Suprapubic skin (tissue), 4 donors: ENCODE measurements at regions not wholly inside any gene's neighbourhood (a gene's known extent, or its start where the extent isn't known, plus 50 kb on each side); places are given as distances from the start of the nearest gene placed in this dataset.

Experiments used
- DNase-seq, 2 donors: peaks; one replicate each; pipeline ENCODE4 v3.0.0-alpha.2; 2019; ENCODE audit warnings: low spot score in 2 of 2
- H3K27ac ChIP-seq: fragments of 200-600 bp; sonication (generic); one replicate; pipeline ENCODE4 v1.5.1; 2019
- H3K27me3 ChIP-seq: fragments of 200-600 bp; sonication (generic); one replicate; pipeline ENCODE4 v1.5.1; 2019
- H3K36me3 ChIP-seq: fragments of 200-600 bp; sonication (generic); one replicate; pipeline ENCODE4 v1.5.1; 2019
- H3K4me1 ChIP-seq: fragments of 200-600 bp; sonication (generic); one replicate; pipeline ENCODE4 v1.5.1; 2019
- H3K4me3 ChIP-seq: fragments of 200-600 bp; sonication (generic); one replicate; pipeline ENCODE4 v1.5.1; 2019; ENCODE audit warnings: mild to moderate bottlenecking
- H3K9me3 ChIP-seq: fragments of 200-600 bp; sonication (generic); one replicate; pipeline ENCODE4 v1.5.1; 2019
- CTCF ChIP-seq, 2 donors: fragments of 200-600 bp in 1 of 2; fragments of 450-650 bp in 1 of 2; sonication (generic) in 1 of 2; IDR thresholded peaks; one replicate each; pipeline ENCODE4 v1.5.1; 2016 to 2019; ENCODE audit warnings: antibody characterized with exemption in 2 of 2, mild to moderate bottlenecking in 1 of 2, moderate library complexity in 1 of 2
- EP300 ChIP-seq: sonication (generic); formaldehyde crosslinking; IDR thresholded peaks from one replicate; pipeline ENCODE4 v1.6.1; 2017; ENCODE audit warnings: antibody characterized with exemption
- POLR2A ChIP-seq, 2 donors: fragments of 450-650 bp; IDR thresholded peaks; one replicate each; pipeline ENCODE4 v1.6.1; 2017; ENCODE audit warnings: antibody characterized with exemption in 2 of 2, mild to moderate bottlenecking in 2 of 2, moderate library complexity in 2 of 2
- POLR2AphosphoS5 ChIP-seq, 3 donors: sonication (generic); formaldehyde crosslinking; IDR thresholded peaks; one replicate each; pipeline ENCODE4 v1.6.1; 2017; ENCODE audit warnings: antibody characterized with exemption in 3 of 3
- WGBS: methylation state at CpG from one replicate; pipeline ENCODE4 v1.1.5; 2018; 5-methylcytosine and 5-hydroxymethylcytosine counted together

DNA sequence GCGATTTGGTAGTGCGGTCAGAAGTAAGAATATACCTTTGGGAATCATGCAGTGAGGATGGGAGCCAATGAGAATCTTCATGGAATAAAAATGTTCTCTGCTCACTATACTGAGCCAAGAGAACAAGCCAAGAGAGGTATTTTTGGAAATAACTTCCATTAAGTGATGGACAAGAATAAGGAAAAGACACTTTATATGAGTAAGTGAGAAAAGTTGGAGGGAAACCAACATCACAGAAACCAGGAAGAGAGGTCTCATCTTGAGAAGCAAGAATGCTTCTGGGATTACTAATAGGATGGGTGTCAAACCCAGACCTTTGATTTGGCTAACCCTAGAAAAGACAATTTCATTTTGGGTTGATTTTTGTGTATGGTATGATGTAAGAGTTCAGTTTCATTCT lies 181.2 kb upstream of the JAG1 start:
- Histone ChIP-seq H3K4me3 (no peak overlapping the region), H3K9me3 (no peaks in the 10 kb centered on the region), H3K36me3 (no peaks in the 10 kb centered on the region), H3K4me1 (no peaks in the 10 kb centered on the region), H3K27ac (no peak overlapping the region), H3K27me3 (no peaks in the 10 kb centered on the region)
- WGBS: 88% methylated on average over 2 of the region's 2 CpGs
- DNase-seq: no peak
- no peak for TF ChIP-seq POLR2A (IDR thresholded peaks at IDR 0.05)
- no peak for TF ChIP-seq POLR2AphosphoS5 (IDR thresholded peaks at IDR 0.05)
- no peak for TF ChIP-seq EP300
- TF ChIP-seq CTCF (IDR thresholded peaks at IDR 0.05): no peak

DNA sequence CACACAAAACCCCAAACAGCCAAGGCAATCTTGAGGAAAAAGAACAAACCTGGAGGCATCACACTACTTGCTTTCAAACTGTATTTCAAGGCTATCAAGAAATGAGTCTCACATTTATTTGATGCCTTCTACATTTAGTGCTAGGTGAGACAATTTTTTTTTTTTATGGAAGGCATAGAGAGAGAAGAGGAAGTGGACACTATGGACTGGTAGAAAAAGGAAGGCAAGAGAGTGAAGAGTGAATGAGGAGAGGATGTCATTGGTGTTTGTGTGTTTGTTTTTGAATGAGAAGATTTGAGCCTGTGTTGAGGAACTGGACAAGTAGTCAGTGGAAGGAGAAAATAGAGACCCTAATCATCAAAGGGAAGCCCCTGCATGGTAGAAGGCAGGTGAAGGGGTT lies 182.0 kb upstream of the JAG1 start:
- no peak for DNase-seq
- H3K36me3 ChIP-seq: no peaks in the 10 kb centered on the region
- no peaks in the 10 kb centered on the region for H3K27me3 ChIP-seq
- H3K4me3 ChIP-seq: no peak overlapping the region
- no peaks in the 10 kb centered on the region for H3K9me3 ChIP-seq
- TF ChIP-seq POLR2A (IDR thresholded peaks at IDR 0.05): no peak
- no peak for TF ChIP-seq EP300
- no peak for TF ChIP-seq CTCF (IDR thresholded peaks at IDR 0.05)
- TF ChIP-seq POLR2AphosphoS5 (IDR thresholded peaks at IDR 0.05): no peak
- H3K4me1 ChIP-seq: no peaks in the 10 kb centered on the region
- H3K27ac ChIP-seq: no peak overlapping the region

- no peaks in the 10 kb centered on the region for H3K4me1 ChIP-seq
- H3K9me3 ChIP-seq: no peaks in the 10 kb centered on the region
- WGBS: 84% methylated on average over 1 of the region's 1 CpG
- no peak overlapping the region for H3K27ac ChIP-seq
- H3K4me3 ChIP-seq: no peak overlapping the region
- H3K27me3 ChIP-seq: no peaks in the 10 kb centered on the region
- no peak for DNase-seq
- no peaks in the 10 kb centered on the region for H3K36me3 ChIP-seq
- TF ChIP-seq EP300 (no peak), POLR2AphosphoS5 (IDR thresholded peaks at IDR 0.05) (no peak), CTCF (IDR thresholded peaks at IDR 0.05) (no peak), POLR2A (IDR thresholded peaks at IDR 0.05) (no peak)
These were observed 182.6 kb upstream of the JAG1 start for GRCh38 chr20:10856237-10857015.

- Histone ChIP-seq H3K4me1 (no peaks in the 10 kb centered on the region), H3K9me3 (no peaks in the 10 kb centered on the region), H3K4me3 (no peak overlapping the region), H3K36me3 (no peaks in the 10 kb centered on the region), H3K27ac (no peak overlapping the region), H3K27me3 (no peaks in the 10 kb centered on the region)
- 60% methylated on average over 6 of the region's 6 CpGs for WGBS
- TF ChIP-seq POLR2AphosphoS5 (IDR thresholded peaks at IDR 0.05) (peak in 1 of 3 donors; percentile 24), EP300 (no peak), CTCF (IDR thresholded peaks at IDR 0.05) (no peak), POLR2A (IDR thresholded peaks at IDR 0.05) (no peak)
- no peak for DNase-seq
These were observed 183.7 kb upstream of the JAG1 start for GRCh38 chr20:10857352-10858070.

GRCh38 chr20:10861090-10861489 lies 187.3 kb upstream of the JAG1 start:
- TF ChIP-seq POLR2A (IDR thresholded peaks at IDR 0.05) (no peak), POLR2AphosphoS5 (IDR thresholded peaks at IDR 0.05) (no peak), EP300 (no peak), CTCF (IDR thresholded peaks at IDR 0.05) (no peak)
- H3K36me3 ChIP-seq: no peaks in the 10 kb centered on the region
- H3K9me3 ChIP-seq: no peaks in the 10 kb centered on the region
- peaks cover 29% of the 10 kb centered on the region for H3K4me1 ChIP-seq
- DNase-seq: no peak
- H3K27me3 ChIP-seq: no peaks in the 10 kb centered on the region
- WGBS: 84% methylated on average over 2 of the region's 2 CpGs
- no peak overlapping the region for H3K4me3 ChIP-seq
- H3K27ac ChIP-seq: no peak overlapping the region
